GM18502 (cell line): ENCODE measurements at regions not wholly inside any gene's neighbourhood (a gene's known extent, or its start where the extent isn't known, plus 50 kb on each side); places are given as distances from the start of the nearest gene placed in this dataset.
A peak's percentile ranks its signal among the peaks of the same experiment; 100 is the strongest.
"Not testable (repeated sequence)": the region's sequence is repeated elsewhere in the genome, so short reads cannot be mapped to it uniquely, and the experiment has no call there.

Experiments
- ATAC-seq: cut with Tn5 transposase; IDR thresholded peaks from one replicate; pipeline ENCODE4 v1.9.1; 2021; ENCODE audit warnings: mild to moderate bottlenecking; ENCODE audit not compliant: unreplicated experiment, poor library complexity

DNA sequence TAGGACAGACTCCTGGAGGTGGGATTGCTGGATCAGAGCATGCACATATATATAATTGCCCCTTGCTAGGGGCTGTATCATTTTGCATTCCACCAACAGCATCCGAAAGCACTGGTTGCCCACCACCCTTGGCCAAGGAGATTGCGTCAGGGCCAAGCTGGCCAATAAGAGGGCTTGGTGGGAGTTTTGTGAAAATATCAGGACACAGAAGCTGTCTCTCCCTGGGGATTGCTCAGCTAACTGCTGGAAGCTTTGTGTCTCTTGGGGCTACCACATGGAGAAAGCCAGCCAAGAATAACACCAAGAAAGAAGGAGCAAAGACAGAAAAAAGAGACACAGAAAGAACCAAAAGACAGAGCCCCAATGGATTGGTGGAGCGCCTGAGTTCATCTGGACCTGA, 90.6 kb upstream of the RALGAPA2 start:
- no peak for ATAC-seq

DNA sequence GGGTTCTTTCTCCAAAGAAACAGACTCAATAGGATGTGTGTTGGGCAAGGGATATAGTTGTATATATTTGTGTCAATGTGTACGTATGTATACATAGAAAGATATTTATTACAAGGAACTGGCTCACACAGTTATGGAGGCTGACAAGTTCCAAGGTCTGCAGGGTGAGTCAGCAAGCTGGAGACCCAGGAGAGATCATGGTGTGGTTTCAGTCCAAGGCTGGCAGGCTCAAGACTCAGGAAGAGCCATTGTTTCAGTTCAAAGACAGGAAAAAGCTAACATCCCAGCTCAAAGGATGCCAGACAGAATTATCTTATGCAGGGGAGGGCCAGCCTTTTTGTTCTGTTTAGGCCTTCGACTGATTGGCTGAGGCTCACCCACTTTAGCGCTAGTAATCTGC, 89.9 kb upstream of the RALGAPA2 start:
- ATAC-seq = no peak

GRCh38 chr20:20799716-20800312, 87.4 kb upstream of the RALGAPA2 start:
- ATAC-seq = no peak

- no peak for ATAC-seq
Observed at GRCh38 chr20:20797521-20798310, 85.3 kb upstream of the RALGAPA2 start.

GRCh38 chr20:20796766-20797440, 84.5 kb upstream of the RALGAPA2 start:
- ATAC-seq = no peak

- ATAC-seq = no peak
Observed at GRCh38 chr20:20795721-20796120, 83.3 kb upstream of the RALGAPA2 start.

DNA sequence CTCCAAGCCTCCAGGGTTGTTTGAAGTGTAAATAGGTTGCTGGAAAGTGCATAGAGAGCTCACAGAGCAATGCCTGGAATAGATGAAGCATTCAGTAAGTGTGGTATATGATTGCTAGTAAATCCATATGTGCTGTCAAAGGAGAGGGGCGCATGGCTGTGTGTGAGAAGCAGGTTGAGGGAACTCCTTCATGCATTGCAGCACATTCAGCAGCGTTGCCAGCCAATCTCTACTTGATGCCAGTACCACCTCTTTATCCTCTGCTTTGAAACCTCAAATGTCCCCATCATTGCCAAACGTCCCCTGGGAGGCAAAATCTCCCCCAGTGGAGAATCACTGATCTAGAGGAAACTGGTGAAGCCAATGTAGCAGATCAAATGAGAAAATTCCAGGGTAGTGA, 82.7 kb upstream of the RALGAPA2 start:
- no peak for ATAC-seq

GRCh38 chr20:20793591-20793990, 81.1 kb upstream of the RALGAPA2 start:
- no peak for ATAC-seq

DNA sequence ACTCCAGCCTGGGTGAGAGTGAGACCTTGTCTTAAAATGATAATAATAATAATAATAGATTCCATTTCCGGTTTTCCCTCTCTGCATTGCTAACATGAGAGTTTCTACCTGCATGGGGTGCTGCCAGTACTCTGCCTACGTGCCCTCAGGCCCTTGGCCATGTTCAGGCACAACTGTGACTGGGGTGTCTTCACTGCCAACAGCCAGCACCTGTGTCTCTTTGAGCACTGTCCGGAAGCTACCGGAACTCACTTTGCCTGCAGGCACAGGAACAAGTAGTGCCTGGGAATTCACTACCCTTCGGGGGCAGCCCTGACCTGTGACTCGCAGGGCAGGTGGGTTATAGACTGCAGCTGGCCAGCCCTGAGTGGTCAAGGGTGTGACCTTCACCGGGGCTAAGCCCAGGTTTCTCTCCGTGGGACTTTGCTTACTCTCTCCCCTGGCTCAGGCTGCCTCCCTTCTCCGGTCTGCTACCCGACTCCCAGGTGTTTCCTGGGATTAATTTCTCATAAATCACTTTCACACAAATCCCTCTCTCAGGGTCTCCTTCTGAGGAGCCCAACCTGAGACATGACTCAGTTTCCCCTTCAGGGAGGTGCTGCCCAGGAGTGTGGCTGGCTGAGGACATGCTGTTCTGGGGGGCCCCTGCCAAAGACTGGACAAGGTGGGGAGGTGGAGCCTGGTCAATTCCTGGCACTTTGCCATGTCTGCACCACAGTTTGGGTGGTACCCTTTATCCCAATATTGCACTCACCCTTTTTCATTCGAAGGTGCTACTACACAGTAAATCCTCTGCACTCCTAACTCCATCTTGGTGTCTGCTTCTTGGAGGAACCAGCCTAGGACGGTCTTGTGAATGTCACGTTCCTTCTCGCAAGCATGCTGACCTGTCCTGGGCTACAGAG, 79.5 kb upstream of the RALGAPA2 start:
- no peak for ATAC-seq

GRCh38 chr20:20788308-20788707, 75.9 kb upstream of the RALGAPA2 start:
- no peak for ATAC-seq

GRCh38 chr20:20786428-20786827, 74.0 kb upstream of the RALGAPA2 start:
- no peak for ATAC-seq

- ATAC-seq = no peak
Observed at GRCh38 chr20:20785226-20785625, 72.8 kb upstream of the RALGAPA2 start.

GRCh38 chr20:20784450-20784849, 72.0 kb upstream of the RALGAPA2 start:
- ATAC-seq = not testable (repeated sequence)

GRCh38 chr20:20783450-20783849, 71.0 kb upstream of the RALGAPA2 start:
- ATAC-seq = no peak

DNA sequence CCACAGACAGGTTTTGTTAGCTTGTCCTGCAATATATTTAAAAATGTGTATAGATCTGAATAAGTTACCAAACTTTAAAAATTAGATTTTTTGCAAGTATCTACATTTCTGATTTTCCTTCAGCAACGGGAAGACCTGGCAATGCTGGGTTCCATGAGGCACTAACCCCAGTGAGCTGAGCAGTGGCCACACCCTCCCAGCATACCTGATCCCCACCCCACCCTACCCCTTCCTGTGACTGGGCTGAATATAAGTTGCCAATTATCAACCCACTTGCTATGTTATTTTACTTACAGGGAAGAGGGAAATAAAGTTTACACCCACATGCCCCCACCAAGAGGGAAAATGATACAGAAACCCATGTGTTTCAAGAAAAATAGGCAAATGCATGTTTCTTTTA, 70.3 kb upstream of the RALGAPA2 start:
- no peak for ATAC-seq

DNA sequence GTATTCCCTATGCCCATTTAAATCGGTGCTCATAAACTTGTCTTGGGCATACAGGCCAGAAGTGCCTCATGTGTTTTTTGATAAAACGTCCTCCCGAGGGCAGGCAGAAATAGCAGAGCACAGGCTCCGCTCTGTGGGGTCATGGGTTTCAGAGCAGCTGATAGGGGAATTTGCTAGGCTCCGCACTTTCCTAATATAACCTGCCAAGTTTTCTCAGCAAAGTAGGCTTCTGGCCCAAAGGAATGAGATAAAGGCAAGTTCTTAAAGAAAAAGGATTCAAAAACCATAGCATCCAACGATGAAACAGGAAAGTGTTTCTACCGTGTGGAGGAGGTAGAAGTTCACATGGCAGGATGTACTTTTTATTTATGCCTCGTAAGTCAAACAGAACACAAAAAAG, 69.8 kb upstream of the RALGAPA2 start:
- ATAC-seq = no peak

DNA sequence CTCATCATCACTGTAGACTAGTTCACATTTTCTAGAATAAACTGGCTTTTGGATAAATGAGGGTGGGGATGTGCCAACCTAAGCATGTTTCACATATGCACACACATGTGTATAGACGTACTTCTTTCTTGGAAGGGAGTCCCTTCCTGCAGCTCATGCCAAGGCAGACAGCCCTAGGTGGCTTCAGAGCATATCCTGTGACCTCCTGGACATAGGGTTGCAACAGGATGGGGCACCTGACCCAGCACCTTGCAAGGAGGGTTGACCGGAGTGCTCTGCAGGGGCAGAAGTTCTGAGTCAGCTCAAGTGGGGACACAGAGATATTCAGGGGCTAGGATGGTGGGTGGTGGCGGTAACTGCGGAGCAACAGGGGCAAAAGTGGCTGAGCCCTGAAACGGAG, 68.6 kb upstream of the RALGAPA2 start:
- ATAC-seq = no peak

GRCh38 chr20:20780127-20780824, 67.8 kb upstream of the RALGAPA2 start:
- peak; percentile 65 for ATAC-seq

- no peak for ATAC-seq
Observed at GRCh38 chr20:20778676-20779075, 66.2 kb upstream of the RALGAPA2 start.

- no peak for ATAC-seq
Observed at GRCh38 chr20:20772497-20773085, 60.1 kb upstream of the RALGAPA2 start.
